ENCODE measurements at regions not wholly inside any gene's neighbourhood (a gene's known extent, or its start where the extent isn't known, plus 50 kb on each side); places are given as distances from the start of the nearest gene placed in this dataset.
"Not testable (repeated sequence)": the region's sequence is repeated elsewhere in the genome, so short reads cannot be mapped to it uniquely, and the experiment has no call there.

DNA sequence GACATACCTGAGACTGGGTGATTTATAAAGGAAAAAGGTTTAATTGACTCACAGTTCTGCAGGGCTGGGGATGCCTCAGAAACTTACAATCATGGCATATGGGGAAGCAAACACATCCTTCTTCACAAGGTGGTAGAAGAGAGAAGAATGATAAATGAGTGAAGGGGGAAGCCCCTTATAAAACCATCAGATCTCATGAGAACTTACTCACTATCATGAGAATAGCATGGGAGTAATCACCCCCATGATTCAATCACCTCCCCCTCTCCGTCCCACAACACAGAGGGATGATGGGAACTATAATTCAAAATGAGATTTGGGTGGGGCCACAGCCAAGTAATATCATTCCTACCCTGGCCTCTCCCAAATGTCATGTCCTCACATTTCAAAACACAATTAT is 1206.0 kb upstream of the CELF4 start:
- not testable (repeated sequence) for DNase-seq

DNA sequence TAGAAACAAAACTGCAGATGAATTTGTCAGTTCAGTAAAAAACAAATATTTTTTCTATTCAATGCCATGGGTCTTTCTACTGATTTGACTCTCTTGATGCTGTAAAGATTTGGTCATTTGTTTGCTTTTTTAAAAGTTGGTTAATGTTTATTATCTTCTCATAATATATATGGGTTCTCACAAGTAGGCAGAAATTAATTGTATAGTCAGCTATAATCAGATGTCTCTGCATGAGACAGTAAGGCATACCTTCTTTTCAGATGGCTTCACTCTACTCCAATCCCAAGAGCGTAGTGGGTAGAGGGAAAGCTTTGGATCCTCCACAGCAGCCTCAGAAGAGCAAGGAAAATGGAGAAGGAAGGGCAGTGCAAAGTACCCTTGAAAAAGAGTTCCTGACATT is 1202.9 kb upstream of the CELF4 start:
- DNase-seq: no peak

DNA sequence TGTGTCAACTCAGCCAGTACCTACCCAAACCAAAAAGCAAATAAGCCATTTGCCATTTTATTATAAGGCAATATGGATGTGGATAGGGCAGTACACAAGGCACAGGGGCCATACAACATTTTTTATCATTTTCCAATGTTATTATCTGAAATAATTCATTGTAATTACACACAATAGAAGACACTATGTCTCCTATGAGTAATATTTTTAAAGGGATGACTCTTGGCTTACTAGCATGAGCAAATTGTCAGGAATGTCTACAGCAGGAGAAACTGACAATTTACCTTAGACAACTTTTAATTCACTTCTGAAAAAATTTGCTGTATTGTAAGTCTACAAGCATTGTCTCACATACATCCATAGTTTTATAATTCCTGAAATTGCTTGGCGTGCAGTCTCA is 1193.9 kb upstream of the CELF4 start:
- no peak for DNase-seq

DNA sequence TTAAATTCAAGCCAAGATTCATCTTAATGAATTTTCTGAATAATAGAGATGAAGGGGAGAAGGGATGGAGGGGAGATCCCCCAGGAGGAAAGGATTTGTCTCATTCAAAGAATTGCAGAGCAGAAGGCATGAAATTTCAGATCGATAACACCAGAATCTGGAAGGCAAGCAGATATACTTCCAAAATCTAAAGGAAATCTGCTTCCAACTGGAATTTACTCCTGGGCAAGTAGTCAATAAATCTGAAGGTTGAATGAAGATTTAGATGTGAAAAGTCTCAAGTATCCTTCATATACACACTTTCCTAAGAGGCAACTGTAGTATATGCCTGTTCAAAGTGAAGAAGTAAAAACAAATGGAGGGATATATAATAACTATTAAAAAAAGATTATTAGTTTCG is 1190.8 kb upstream of the CELF4 start:
- DNase-seq: no peak

DNA sequence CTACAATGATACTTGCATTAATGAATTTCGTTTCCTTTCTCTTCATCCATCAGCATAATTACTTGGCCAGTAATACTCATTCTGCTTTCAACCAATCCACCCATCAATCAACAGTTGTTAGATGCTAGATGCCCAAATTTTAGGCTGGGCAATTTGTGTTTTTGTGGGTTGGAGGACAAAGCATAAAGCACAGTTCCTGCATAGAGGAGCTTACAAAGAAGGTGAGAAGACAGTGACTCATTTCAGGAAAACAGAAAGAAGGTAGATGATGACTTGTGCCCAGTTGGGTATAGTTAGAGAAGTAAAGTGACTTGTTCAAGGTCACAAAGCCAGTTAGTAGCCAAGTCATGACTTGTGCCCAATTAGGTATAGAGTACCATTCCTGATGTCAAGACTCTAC is 1186.8 kb upstream of the CELF4 start:
- DNase-seq: no peak

DNA sequence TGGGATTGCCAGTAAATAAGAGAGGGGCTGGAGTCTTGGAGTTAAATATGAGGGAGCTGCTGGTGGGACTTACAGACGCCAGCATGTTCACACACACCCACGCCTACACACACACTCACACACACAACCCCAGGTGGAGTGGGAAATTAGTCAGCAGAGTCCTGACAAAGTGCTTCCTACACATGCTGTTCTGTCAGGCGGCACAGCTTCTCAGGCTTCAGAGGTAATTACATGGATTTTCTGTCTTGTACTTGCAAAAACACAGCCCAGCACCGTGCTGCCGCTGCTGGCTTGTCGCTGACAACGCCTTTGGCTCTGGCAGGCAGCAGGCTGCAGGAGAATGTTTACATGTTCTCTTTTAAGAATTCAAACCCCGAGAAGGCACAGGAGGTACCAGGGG is 1186.3 kb upstream of the CELF4 start:
- no peak for DNase-seq

DNA sequence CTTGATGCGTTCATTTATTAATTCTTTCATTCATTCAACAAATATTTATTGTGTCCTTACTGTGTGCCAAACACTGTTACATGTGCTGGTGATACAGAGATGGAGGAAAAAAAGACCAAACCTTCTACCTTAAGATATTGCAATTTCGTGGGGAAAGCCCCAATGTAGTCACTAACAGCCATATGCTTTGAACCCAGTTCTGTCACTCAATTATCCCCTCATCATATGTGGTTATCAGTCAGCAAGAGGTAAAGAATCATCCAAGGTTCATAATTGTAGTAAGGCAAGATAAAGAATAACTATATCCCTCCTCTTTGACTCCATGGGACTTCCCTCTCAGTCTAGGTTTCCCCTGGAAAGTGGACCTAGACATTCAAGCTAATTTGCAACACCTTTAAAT is 1185.6 kb upstream of the CELF4 start:
- DNase-seq: no peak

DNA sequence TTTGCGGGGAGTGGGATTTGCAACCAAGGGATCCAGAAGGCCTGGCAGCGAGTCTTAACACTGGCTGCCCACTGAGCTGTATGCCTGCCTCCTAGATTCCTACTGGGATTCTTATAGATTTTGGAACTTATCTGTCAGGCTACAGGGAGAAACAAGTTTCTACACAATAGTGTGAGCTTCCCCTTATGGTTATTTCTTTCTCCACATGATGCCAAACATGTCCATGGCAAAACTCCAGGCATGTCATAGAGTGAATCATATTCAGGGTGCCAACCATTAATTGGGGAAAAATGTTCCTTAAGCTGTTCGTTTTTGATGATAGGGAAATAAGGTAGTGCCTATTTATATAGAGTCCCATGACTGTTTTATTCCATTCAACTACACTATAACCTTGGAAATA is 1185.2 kb upstream of the CELF4 start:
- no peak for DNase-seq

DNA sequence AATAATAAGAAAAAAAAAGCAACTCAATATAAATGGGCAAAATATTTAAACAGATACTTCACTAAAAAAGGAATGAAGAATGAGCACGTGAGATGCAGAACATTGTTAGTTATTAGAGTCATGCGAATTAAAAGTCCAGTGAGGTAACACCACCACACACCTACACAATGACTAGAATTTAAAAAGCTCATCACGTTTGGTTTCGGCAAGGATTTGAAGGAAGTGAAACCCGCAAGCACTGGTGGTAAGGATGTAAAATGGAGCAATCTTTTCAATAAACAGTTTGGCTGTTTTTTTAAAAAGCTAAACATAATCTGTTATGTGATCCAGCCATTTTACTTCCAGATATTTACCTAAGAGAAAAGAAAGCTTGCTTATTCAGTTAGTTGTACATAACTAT is 1181.6 kb upstream of the CELF4 start:
- no peak for DNase-seq

DNA sequence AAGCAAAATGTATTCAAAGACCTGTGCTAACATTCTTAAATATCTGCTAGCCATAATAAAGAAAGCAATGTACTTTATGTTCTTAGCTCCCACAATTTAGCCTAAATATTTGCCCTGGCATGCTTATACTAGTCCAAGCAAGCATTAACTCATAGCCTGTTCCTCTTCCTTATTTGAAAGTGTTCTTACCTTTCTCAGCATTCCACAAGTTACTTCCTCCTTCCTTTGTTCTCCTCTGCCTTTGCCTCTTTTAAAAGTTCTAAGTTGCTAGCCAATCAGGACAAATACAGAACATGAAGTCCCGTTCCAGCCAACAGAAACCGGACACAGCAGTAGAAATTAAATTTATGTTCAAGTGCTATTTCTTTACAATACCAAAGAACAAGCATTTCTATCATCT is 1154.6 kb upstream of the CELF4 start:
- not testable (repeated sequence) for DNase-seq

DNA sequence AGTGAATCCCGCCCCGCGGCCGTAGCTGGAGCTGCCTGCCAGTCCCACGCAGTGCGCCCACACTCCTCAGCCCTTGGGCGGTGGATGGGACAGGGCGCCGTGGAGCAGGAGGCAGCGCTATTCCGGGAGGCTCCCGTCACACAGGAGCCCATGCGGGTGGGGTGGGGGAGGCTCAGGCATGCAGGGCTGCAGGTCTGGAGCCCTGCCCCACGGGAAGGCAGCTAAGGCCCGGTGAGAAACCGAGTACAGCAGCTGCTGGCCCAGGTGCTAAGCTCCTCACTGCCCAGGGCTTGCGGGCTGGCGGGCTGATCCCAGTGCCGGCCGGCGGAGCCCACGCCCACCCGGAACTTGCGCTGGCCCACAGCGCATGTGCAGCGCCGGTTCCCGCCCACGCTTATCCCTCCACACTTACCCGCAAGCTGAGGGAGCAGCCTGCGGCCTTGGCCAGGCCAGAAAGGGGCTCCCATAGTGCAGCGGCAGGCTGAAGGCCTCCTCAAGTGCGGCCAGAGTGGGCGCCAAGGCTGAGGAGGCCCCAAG is 1152.8 kb upstream of the CELF4 start:
- no peak for DNase-seq

DNA sequence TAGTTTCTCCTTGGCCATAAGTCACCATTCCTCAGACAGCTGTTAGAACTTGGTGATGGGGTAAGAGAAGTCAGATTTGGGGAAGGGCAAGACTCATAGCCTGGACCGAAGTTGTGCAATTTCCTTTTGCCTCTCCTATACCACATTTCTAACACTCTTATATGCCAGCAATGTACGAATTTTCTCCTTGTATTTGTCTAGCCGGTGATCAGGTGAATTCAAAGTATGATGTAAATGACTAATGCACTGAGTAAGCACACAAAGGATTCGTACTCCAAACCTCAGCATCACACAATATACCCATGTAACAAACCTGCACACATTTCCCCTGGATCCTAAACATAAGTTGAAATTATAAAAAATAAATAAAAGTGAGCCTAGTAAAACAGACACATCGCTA is 1143.5 kb upstream of the CELF4 start:
- DNase-seq: no peak

DNA sequence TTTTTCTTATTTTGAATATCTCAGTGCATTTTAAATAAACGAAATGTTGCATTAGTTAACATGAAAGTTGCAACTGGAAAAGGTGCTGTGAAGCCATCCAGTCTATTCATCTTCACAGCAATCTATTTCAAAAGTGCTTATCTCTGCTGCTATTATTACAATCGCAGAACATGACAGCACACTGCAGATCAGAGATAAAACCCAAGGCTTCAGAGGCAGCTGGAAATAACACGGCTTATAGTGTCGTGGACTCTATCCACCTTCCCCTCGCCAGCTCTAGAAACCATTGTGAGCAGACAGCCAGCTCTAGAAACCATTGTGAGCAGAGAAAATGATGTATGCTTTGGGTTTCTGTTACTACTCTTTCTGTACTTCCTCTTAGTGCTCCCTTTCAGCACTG is 1140.8 kb upstream of the CELF4 start:
- DNase-seq: no peak

DNA sequence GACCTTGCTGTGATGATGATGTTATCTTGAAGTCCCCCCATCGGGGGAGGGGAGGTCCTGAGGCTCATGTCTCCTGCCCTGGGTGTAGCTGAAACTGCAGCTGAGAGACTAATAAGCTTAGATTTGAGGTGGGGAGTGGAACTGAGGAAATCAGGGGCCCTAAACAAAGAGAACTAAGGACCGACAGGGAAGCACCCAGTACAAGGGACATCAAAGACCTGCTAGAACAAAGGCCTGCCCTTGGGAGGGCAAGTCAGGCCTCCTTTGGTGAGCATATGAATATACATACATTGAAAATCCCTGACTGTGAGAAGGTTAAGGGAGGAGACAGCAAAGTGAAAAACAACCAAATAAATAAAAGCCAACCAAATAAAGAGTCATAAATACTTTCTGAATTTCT is 1132.5 kb upstream of the CELF4 start:
- no peak for DNase-seq

DNA sequence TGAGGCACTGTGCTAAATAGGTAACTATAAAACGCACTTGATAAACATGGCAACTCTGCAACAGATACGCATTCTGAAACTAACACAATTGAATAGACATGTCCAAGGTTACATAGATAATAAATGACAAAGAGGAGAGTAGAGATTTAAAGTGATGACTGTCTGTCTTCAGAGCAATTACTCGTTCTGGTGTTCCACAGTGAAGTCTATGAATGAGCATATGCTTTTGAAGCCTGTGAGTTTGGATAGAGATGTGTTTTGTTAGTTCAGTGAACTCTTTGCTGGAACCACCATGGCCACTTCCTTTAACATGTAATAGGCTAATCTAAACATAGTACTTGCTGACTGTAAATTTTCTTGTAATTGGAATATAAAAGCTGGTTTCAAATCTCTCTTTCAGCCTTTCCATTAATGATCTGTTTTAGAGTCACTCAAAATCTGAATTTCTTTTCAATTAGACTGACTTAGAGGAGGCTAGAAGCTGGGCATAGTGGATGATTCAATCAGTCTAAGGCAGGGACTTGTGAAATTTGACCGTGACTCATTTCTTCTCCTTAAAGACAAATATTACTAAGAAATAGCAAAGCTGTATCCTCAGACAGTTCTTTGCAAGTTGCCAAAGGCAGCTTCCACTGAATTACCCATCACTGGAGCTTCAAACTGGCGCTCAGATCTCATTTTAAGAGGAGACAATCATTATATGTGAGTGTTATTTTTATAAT is 1130.1 kb upstream of the CELF4 start:
- DNase-seq: no peak

DNA sequence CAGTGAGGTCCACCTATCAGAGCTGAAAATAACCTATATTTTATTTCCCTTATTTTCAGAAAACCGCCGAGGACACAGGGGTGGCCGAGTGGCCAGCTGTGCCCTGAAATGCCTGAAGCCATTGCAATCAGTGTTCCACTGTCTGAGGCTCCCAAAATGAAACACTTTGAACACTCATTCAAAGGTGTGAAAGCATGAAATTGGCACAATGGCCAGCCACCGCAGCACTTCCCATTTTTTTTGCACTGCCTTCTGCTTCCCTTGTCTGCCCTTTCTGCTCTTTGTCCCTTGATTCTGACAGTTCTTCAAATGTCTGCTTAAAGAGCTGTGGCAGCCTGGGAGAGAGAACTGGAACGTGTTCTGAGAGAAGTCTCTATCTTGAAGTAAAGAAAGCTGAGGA is 1127.5 kb upstream of the CELF4 start:
- peak; percentile 33 for DNase-seq

DNA sequence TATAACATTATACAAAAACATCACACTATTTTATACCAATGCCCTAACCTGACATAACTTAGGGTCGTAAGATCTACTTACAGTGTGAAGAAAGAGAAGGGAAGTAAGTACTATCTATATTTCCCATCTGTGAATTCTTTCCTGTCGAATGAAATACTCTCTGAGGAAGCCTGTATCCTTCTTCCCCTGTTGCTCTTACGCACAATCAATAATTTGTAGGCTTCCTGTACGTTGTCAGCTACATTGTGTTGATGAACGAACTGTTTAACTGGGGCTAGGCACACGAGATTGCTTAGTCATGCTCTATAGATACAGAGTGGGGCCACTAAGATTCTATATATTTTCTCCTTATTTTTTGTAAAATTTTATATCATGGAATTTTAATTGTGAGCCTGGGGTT is 1125.0 kb upstream of the CELF4 start:
- DNase-seq: peak; percentile 50

DNA sequence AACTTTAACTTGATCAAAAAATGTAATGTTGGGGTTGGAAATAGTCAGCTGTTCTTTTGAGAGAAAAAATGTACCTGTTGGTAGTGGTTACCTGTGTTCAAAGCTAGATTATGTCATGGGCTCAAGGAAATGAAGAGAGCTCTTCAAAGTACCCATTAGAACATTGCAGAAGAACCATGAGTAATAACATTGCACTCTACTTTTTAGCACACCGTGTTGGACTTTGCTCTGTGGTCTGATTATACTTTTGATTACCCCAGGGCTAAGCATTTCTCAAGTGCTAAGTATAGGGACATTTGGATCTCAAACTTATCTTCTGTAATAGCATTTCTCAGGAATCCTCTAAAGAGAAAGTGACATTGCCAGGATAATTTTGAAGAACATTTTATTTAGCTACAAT is 1122.8 kb upstream of the CELF4 start:
- DNase-seq: no peak

DNA sequence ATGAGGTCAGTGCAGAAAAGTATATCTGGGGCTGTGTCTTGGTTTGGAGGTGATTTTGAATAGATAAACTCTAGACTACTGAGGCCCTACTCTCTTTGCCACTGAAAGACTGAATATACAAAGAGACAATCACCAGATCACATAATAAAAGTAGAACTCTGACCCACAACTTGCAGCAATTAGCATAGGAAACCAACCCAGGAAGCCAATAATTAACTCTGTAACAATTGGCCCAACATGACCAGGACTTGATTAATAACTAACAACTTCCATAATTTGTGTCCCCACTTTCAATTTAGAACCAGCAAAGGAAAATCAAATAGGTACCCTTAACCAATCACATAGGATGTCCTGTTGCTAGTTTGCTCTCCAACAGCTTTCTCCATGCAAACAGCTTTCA is 1104.9 kb upstream of the CELF4 start:
- no peak for DNase-seq

DNA sequence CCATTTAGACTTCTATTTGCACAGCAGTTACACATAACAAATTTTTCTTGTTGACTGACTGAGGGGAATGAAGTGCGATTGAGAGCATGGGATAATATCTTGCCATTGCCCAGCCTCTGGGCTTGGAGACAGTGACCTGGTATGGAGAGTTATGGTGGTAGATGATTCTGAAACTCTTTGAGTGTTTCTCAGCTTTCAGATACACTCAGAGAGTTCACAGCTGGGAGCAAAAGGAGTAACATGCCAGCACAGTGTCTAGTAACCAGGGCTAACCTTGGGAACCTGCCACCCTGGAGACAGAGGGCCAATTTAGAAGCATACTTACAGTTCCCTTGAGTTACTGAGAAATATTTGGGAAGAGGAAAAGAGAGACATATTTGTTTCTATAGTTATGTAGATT is 1099.3 kb upstream of the CELF4 start:
- no peak for DNase-seq

DNA sequence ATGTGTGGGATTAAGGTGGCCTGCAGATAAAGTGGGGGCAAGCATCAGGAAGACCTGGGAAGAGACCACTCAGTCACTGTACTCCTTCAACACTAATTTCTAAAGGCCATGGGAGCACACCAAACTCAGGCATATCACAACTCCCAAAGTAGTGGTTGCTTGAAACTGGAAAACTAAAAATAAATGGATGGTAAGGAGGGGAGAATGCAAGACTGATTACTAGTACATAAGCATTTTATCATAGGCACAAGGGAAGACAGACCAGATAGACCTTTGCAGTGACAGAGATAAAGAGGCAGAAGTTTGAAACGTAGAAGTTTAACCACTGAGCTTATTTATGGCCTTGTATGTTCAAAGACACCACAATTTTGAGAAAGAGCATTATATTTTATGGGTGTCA is 1098.1 kb upstream of the CELF4 start:
- DNase-seq: no peak

DNA sequence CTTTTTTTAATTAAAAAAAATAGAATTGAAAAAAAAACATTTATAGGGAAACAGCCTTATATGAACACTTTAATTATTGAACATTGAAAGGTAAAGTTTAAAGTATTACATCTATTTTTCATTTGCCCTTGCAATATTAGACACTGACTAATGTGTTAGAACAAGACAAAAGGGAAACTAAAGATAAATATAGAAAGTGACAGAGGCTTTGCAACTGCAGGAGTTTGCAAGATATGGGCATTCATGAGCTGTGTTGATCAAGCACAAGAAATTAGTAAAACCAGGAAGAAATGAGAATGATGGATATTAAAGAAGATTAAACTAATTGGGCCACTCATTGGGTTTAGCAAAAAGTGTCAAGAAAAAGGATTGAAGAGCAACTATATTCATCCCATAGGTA is 1097.7 kb upstream of the CELF4 start:
- DNase-seq: no peak

DNA sequence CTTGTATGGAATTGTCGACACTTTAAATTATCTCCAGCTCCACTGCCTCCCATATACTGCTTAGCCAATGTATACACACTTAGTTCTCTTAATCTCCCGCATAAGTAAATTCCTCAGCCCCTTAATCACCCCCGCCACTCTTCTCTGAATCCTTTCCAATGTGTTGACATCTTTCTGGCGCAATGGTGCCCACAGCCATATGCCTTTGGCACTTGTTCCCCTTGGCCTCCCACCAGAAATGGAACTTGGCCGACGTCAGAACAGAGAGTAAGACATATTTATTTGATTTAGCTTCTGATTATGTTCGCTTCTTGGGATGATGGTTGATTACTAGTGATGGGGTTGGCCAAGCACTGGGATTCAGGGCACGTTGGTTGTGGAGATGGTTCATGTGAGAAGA is 1089.3 kb upstream of the CELF4 start:
- DNase-seq: no peak

DNA sequence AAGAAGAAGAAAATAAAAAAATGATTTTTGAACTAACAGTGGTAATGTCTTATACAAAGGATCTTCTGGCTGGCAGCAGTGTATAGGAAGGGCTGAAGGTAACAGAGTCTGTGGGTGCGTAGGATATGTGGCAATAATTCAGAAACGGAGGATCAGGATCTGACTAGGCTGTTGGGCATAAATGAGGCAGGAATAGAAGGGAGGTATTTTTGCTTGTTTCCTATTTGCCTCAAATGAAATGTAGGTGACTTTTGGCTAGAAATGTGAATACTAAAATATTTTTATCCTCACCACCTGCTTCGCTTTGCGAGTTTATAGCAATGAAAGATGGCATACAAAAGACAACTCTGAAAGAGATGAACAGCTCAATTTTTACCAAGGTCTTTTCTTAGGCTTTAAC is 1086.1 kb upstream of the CELF4 start:
- DNase-seq: no peak

DNA sequence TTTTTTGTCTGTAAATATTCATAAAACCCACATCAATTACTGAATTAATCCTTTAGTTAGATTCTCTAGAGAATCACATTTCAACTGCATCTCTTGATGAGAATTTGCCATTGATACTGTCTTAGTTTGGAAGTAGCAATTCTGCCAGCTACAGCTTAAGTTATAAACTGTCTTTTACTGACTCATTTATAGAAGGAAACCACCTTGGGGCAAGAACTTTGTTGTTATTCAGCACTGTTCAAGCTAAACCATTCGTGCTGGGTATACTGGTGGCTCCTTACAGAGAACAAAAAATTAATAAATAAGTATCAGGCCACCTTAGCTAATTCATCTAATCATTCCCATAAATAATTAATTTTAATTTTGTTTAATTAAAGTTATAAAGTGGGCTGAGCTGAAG is 1082.6 kb upstream of the CELF4 start:
- no peak for DNase-seq
